ENCODE measurements at regions not wholly inside any gene's neighbourhood (a gene's known extent, or its start where the extent isn't known, plus 50 kb on each side); places are given as distances from the start of the nearest gene placed in this dataset.

DNA sequence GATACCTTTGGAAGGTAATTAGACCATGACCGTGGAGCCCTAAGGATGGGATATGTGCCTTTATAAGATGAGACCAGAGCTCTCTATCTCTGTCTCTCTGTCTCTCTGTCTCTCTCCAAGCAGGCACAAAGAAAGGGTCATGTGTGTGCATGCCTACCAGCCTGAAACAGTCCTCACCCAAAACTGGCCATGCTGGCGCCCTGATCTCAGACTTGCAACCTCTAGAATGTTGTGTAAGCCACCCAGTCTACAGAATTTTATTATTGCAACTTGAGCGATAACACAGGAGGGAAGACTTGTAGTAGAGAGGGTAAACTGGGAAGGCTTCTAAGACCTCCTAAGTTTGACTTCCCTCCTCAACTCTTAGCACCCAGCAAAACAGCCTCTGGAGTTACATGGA is 124.1 kb upstream of the SERTAD2 start:
- H3K9ac ChIP-seq (ENCODE audit: low read length) = no peak overlapping the region
- no peak overlapping the region for H3K4me2 ChIP-seq (ENCODE audit: low read length)
- POLR2A ChIA-PET (ENCODE audit: unreplicated experiment) = no interaction called here
- no peaks in the 10 kb centered on the region for H3K79me2 ChIP-seq (ENCODE audit: low read length)
- no peaks in the 10 kb centered on the region for H3K9me2 ChIP-seq (replicated peaks; ENCODE audit: low read length)
- peaks cover 47% of the 10 kb centered on the region for H3K4me1 ChIP-seq (ENCODE audit: insufficient read depth, low read length)
- H2AFZ ChIP-seq (ENCODE audit: low read length) = no peak overlapping the region
- intact Hi-C loops (cut with micrococcal nuclease) = no loop called here
- no peak overlapping the region for H3K27ac ChIP-seq (ENCODE audit: low read length)
- ATAC-seq = no peak
- no peaks in the 10 kb centered on the region for H3K27me3 ChIP-seq (ENCODE audit: low read length)
- peaks cover 4% of the 10 kb centered on the region for H3F3A ChIP-seq (ENCODE audit: low read length, unreplicated experiment)
- H3K36me3 ChIP-seq (ENCODE audit: low read depth, low read length) = no peaks in the 10 kb centered on the region
- no peaks in the 10 kb centered on the region for H4K20me1 ChIP-seq (ENCODE audit: low read length)
- TF ChIP-seq EZH2 (IDR thresholded peaks at IDR 0.05; ENCODE audit: low read length, unreplicated experiment) (no peak), EZH2phosphoT487 (IDR thresholded peaks at IDR 0.05; ENCODE audit: borderline replicate concordance, low read length) (no peak)
- TF ChIP-seq, protein P1, sequence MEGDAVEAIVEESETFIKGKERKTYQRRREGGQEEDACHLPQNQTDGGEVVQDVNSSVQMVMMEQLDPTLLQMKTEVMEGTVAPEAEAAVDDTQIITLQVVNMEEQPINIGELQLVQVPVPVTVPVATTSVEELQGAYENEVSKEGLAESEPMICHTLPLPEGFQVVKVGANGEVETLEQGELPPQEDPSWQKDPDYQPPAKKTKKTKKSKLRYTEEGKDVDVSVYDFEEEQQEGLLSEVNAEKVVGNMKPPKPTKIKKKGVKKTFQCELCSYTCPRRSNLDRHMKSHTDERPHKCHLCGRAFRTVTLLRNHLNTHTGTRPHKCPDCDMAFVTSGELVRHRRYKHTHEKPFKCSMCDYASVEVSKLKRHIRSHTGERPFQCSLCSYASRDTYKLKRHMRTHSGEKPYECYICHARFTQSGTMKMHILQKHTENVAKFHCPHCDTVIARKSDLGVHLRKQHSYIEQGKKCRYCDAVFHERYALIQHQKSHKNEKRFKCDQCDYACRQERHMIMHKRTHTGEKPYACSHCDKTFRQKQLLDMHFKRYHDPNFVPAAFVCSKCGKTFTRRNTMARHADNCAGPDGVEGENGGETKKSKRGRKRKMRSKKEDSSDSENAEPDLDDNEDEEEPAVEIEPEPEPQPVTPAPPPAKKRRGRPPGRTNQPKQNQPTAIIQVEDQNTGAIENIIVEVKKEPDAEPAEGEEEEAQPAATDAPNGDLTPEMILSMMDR (conservative IDR thresholded peaks at IDR 0.05; ENCODE audit: low read depth, low read length) = no peak
- DNase-seq = no peak
- H3K9me3 ChIP-seq (ENCODE audit: low read length) = no peaks in the 10 kb centered on the region
- no peak overlapping the region for H3K4me3 ChIP-seq (ENCODE audit: low read length)
- no TSS peak for BruUV-seq (replicated peaks)
- CTCF ChIA-PET = no interaction called here

DNA sequence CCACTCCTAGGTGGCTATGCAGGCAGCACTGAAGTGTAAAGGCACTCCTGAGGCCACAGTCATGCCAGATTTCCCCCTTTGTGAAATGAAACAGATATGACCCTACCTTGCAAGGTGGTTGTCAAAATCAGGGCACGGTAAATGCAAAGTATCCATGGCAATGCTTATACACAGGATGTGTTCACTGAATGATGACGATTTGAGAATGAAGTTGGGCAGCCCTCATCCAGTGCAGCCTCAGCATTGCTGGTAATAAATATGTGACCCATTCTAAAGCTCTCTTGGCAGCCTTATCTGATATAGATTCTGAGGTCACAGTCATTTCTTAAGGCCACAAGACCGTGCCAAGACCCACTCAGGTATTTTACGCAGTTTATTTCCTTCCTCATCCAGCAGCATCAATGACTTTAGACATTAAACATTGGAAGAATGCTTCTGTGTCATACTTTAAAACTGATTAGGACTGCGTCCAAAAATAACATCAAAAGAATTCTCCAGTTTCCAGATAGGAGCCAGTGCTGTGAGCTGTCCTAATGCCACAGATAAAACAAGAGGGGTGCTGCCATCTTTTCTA is 125.5 kb upstream of the SERTAD2 start:
- Histone ChIP-seq H3F3A (ENCODE audit: low read length, unreplicated experiment) (peaks cover 4% of the 10 kb centered on the region), H3K36me3 (ENCODE audit: low read depth, low read length) (no peaks in the 10 kb centered on the region), H3K9me3 (ENCODE audit: low read length) (no peaks in the 10 kb centered on the region), H4K20me1 (ENCODE audit: low read length) (no peaks in the 10 kb centered on the region), H3K4me1 (ENCODE audit: insufficient read depth, low read length) (peaks cover 44% of the 10 kb centered on the region), H3K27me3 (ENCODE audit: low read length) (no peaks in the 10 kb centered on the region), H3K4me3 (ENCODE audit: low read length) (no peak overlapping the region), H3K4me2 (ENCODE audit: low read length) (peak overlapping the region; percentile 18), H2AFZ (ENCODE audit: low read length) (no peak overlapping the region), H3K79me2 (ENCODE audit: low read length) (no peaks in the 10 kb centered on the region), H3K9me2 (replicated peaks; ENCODE audit: low read length) (no peaks in the 10 kb centered on the region), H3K9ac (ENCODE audit: low read length) (no peak overlapping the region; the same call in 1 of the 2 replicates), H3K27ac (ENCODE audit: low read length) (peak overlapping the region; percentile 63)
- no TSS peak for BruUV-seq (replicated peaks)
- DNase-seq (peak; percentile 94), ATAC-seq (peak; percentile 75)
- intact Hi-C loops (cut with micrococcal nuclease) = no loop called here
- POLR2A ChIA-PET (ENCODE audit: unreplicated experiment) = interaction anchor here (0.7 to 0.9 kb wide), 3 partner anchors 9 to 51 kb away, joined by 3 to 8 read pairs (median 3); no protein-coding TSS in a partner anchor
- TF ChIP-seq, protein P1 (conservative IDR thresholded peaks at IDR 0.05; ENCODE audit: low read depth, low read length) = no peak
- no peak for TF ChIP-seq EZH2phosphoT487 (IDR thresholded peaks at IDR 0.05; ENCODE audit: borderline replicate concordance, low read length)
- CTCF ChIA-PET = interaction anchor here (1.4 kb wide), 1 partner anchor 9 kb away, joined by 4 read pairs; no protein-coding TSS in a partner anchor

DNA sequence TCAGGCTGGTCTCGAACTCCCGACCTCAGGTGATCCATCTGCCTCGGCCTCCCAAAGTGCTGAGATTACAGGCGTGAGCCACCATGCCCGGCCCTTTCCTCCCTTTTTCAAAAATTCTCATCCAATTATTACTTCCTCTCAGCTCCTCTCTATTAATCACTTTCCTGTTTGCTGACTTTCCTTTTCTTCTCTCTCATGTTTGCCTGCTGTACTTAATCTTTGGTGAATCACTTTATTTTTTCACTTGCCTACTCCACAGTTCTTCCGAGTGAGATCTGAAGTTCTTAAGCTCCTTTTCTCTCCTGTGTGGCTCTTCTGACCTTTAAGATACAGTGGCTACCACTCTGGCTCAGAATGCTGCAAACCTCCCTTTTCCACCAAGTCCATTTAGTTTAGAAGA is 126.3 kb upstream of the SERTAD2 start:
- ATAC-seq = peak; percentile 27
- ChIA-PET POLR2A (ENCODE audit: unreplicated experiment) (interaction anchor here (0.7 to 0.9 kb wide), 3 partner anchors 10 to 99 kb away, joined by 3 to 8 read pairs (median 3); no protein-coding TSS in a partner anchor), CTCF (interaction anchor here (0.7 to 1.4 kb wide), 2 partner anchors 10 to 131 kb away, joined by 4 read pairs; no protein-coding TSS in a partner anchor)
- Histone ChIP-seq H3F3A (ENCODE audit: low read length, unreplicated experiment) (peaks cover 4% of the 10 kb centered on the region), H3K4me1 (ENCODE audit: insufficient read depth, low read length) (peaks cover 51% of the 10 kb centered on the region), H3K27ac (ENCODE audit: low read length) (peak overlapping the region; percentile 63), H2AFZ (ENCODE audit: low read length) (no peak overlapping the region), H3K9me2 (replicated peaks; ENCODE audit: low read length) (no peaks in the 10 kb centered on the region), H3K9ac (ENCODE audit: low read length) (no peak overlapping the region), H3K79me2 (ENCODE audit: low read length) (no peaks in the 10 kb centered on the region), H3K27me3 (ENCODE audit: low read length) (no peaks in the 10 kb centered on the region), H3K36me3 (ENCODE audit: low read depth, low read length) (no peaks in the 10 kb centered on the region), H3K9me3 (ENCODE audit: low read length) (no peaks in the 10 kb centered on the region), H3K4me3 (ENCODE audit: low read length) (no peak overlapping the region), H3K4me2 (ENCODE audit: low read length) (peak overlapping the region; percentile 29; the same call in 1 of the 2 replicates), H4K20me1 (ENCODE audit: low read length) (no peaks in the 10 kb centered on the region)
- BruUV-seq (replicated peaks) = no TSS peak
- DNase-seq = peak; percentile 69
- no peak for TF ChIP-seq EZH2phosphoT487 (IDR thresholded peaks at IDR 0.05; ENCODE audit: borderline replicate concordance, low read length)
- TF ChIP-seq, protein P1 (conservative IDR thresholded peaks at IDR 0.05; ENCODE audit: low read depth, low read length) = no peak
- no peak for TF ChIP-seq EZH2 (IDR thresholded peaks at IDR 0.05; ENCODE audit: low read length, unreplicated experiment)
- intact Hi-C loops (cut with micrococcal nuclease) = no loop called here

All from PC-3 (cell line).